ENCODE measurements at regions not wholly inside any gene's neighbourhood (a gene's known extent, or its start where the extent isn't known, plus 50 kb on each side); places are given as distances from the start of the nearest gene placed in this dataset.

DNA sequence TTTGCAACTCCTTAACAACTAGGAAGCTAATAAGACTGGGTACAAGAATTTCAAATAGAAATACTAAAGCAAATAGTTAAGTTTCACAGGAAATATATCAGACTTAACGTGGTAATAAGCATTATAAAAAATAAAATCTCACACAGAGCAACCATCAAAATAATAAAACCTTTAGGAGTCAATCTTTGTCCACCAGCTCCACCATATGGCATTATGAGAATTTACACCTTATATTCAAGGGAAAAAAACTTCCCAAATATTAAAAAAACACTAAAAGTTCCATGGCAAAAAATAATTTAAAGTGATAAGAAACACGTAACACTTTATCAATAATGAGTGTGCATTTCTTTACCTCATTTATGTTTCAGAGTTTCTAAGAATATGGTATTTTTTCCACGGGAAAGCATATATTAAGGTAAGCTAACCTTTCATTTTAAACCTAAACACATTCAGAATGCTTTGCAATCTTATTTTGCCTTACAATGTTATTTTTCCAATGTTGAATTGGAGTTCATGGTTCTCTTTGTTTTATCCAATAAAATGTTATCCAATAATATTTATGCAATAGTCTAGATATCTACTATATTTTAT is 423.2 kb upstream of the SGCG start:
- Histone ChIP-seq H3K27me3 (ENCODE audit: control insufficient read depth, extremely low read depth, insufficient read depth, low read length) (no peaks in the 10 kb centered on the region), H3K9ac (ENCODE audit: control insufficient read depth, extremely low read depth, insufficient read depth, low read length) (no peak overlapping the region), H3K9me3 (ENCODE audit: control insufficient read depth, low read depth, low read length) (no peaks in the 10 kb centered on the region), H3K27ac (ENCODE audit: control insufficient read depth, insufficient read depth, low read length) (no peak overlapping the region), H4K20me1 (ENCODE audit: control insufficient read depth, extremely low read depth, insufficient read depth, low read length) (no peaks in the 10 kb centered on the region), H3K36me3 (ENCODE audit: control insufficient read depth in 2 of 2, extremely low read depth in 1 of 2, insufficient read depth in 2 of 2, low read length in 2 of 2) (no peaks in the 10 kb centered on the region), H3K4me2 (ENCODE audit: control insufficient read depth, extremely low read depth, insufficient read depth, low read depth, low read length) (no peak overlapping the region), H3K9me1 (ENCODE audit: control insufficient read depth, extremely low read depth, insufficient read depth, low read length) (no peaks in the 10 kb centered on the region), H2AFZ (ENCODE audit: control insufficient read depth, low read length) (no peak overlapping the region), H3K4me3 (ENCODE audit: control insufficient read depth in 2 of 3, extremely low read depth in 1 of 3, insufficient read depth in 2 of 3, low read depth in 1 of 3, low read length in 3 of 3) (no peak overlapping the region), H3K4me1 (ENCODE audit: control insufficient read depth, extremely low read depth, insufficient read depth, low read length) (no peaks in the 10 kb centered on the region), H3K79me2 (ENCODE audit: control insufficient read depth, insufficient read depth, low read length) (no peaks in the 10 kb centered on the region)
- no peak for FAIRE-seq
- DNase-seq (ENCODE audit: low read depth, low spot score) = no peak
- no peak for TF ChIP-seq EZH2 (IDR thresholded peaks at IDR 0.05; ENCODE audit: low read length)
- TF ChIP-seq, protein P1, sequence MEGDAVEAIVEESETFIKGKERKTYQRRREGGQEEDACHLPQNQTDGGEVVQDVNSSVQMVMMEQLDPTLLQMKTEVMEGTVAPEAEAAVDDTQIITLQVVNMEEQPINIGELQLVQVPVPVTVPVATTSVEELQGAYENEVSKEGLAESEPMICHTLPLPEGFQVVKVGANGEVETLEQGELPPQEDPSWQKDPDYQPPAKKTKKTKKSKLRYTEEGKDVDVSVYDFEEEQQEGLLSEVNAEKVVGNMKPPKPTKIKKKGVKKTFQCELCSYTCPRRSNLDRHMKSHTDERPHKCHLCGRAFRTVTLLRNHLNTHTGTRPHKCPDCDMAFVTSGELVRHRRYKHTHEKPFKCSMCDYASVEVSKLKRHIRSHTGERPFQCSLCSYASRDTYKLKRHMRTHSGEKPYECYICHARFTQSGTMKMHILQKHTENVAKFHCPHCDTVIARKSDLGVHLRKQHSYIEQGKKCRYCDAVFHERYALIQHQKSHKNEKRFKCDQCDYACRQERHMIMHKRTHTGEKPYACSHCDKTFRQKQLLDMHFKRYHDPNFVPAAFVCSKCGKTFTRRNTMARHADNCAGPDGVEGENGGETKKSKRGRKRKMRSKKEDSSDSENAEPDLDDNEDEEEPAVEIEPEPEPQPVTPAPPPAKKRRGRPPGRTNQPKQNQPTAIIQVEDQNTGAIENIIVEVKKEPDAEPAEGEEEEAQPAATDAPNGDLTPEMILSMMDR (optimal IDR thresholded peaks at IDR 0.05 in 1 of 3, IDR thresholded peaks at IDR 0.05 in 1 of 3, conservative IDR thresholded peaks at IDR 0.05 in 1 of 3; ENCODE audit: extremely low read depth in 1 of 3, insufficient read depth in 2 of 3, low read length in 3 of 3) = peak in 1 of 3 experiments; percentile 24
- dilution Hi-C loops (cut with MboI; ENCODE audit: extremely low pct_ligation_motif_present, low sequenced_read_pairs) = no loop called here

DNA sequence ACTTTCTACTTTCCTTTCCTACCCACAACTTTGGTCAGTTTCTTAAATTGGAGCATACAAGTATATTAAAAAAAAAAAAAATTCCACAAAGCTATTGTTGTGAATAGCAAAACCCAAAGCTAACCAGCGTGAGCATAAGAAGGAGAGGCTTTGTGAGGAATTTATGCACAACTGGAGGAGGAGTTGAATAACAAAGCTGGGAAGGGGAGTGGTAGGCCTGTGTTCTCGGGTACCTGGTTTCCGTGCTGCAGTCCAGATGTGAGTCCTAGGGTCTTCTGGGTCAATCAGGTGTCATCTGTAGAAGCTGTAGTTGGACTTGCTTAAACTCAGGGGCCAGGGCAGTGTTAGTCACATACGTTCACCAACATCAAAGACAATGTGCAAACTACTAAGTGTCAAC is 422.5 kb upstream of the SGCG start:
- DNase-seq (ENCODE audit: low read depth, low spot score) (no peak), FAIRE-seq (no peak)
- no peaks in the 10 kb centered on the region for H3K36me3 ChIP-seq (ENCODE audit: control insufficient read depth in 2 of 2, extremely low read depth in 1 of 2, insufficient read depth in 2 of 2, low read length in 2 of 2)
- H3K4me2 ChIP-seq (ENCODE audit: control insufficient read depth, extremely low read depth, insufficient read depth, low read depth, low read length) = no peak overlapping the region
- no peaks in the 10 kb centered on the region for H3K79me2 ChIP-seq (ENCODE audit: control insufficient read depth, insufficient read depth, low read length)
- dilution Hi-C loops (cut with MboI; ENCODE audit: extremely low pct_ligation_motif_present, low sequenced_read_pairs) = no loop called here
- no peaks in the 10 kb centered on the region for H3K9me3 ChIP-seq (ENCODE audit: control insufficient read depth, low read depth, low read length)
- no peak overlapping the region for H3K4me3 ChIP-seq (ENCODE audit: control insufficient read depth in 2 of 3, extremely low read depth in 1 of 3, insufficient read depth in 2 of 3, low read depth in 1 of 3, low read length in 3 of 3)
- H3K9ac ChIP-seq (ENCODE audit: control insufficient read depth, extremely low read depth, insufficient read depth, low read length) = no peak overlapping the region
- TF ChIP-seq, protein P1 (optimal IDR thresholded peaks at IDR 0.05 in 1 of 3, IDR thresholded peaks at IDR 0.05 in 1 of 3, conservative IDR thresholded peaks at IDR 0.05 in 1 of 3; ENCODE audit: extremely low read depth in 1 of 3, insufficient read depth in 2 of 3, low read length in 3 of 3) = no peak
- TF ChIP-seq EZH2 (IDR thresholded peaks at IDR 0.05; ENCODE audit: low read length) = no peak
- no peaks in the 10 kb centered on the region for H3K9me1 ChIP-seq (ENCODE audit: control insufficient read depth, extremely low read depth, insufficient read depth, low read length)
- H3K27ac ChIP-seq (ENCODE audit: control insufficient read depth, insufficient read depth, low read length) = no peak overlapping the region
- H2AFZ ChIP-seq (ENCODE audit: control insufficient read depth, low read length) = no peak overlapping the region
- H3K4me1 ChIP-seq (ENCODE audit: control insufficient read depth, extremely low read depth, insufficient read depth, low read length) = no peaks in the 10 kb centered on the region
- no peaks in the 10 kb centered on the region for H3K27me3 ChIP-seq (ENCODE audit: control insufficient read depth, extremely low read depth, insufficient read depth, low read length)
- no peaks in the 10 kb centered on the region for H4K20me1 ChIP-seq (ENCODE audit: control insufficient read depth, extremely low read depth, insufficient read depth, low read length)

Measured in keratinocyte (primary cell).